ENCODE measurements at regions not wholly inside any gene's neighbourhood (a gene's known extent, or its start where the extent isn't known, plus 50 kb on each side); places are given as distances from the start of the nearest gene placed in this dataset.

DNA sequence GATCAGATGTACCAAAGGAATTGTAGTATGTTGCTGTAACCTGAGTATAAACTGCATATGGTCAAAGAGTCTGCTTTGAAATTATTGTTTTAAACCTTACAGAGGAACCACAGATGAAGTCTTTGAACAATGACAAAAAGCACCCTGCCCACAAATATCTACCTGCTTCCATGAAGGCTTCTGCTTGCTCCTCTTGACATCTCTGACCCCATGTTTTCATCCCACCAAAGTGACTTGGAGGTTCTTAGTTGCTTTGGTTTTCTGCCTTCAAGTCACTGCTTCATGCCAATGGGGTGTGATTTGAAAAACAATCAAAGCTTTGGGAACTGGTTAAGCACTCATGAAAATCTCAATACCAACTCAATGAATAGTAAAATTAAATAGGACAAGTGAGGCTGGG lies 194.6 kb upstream of the ACTBL2 start:
- TF ChIP-seq, protein P1, sequence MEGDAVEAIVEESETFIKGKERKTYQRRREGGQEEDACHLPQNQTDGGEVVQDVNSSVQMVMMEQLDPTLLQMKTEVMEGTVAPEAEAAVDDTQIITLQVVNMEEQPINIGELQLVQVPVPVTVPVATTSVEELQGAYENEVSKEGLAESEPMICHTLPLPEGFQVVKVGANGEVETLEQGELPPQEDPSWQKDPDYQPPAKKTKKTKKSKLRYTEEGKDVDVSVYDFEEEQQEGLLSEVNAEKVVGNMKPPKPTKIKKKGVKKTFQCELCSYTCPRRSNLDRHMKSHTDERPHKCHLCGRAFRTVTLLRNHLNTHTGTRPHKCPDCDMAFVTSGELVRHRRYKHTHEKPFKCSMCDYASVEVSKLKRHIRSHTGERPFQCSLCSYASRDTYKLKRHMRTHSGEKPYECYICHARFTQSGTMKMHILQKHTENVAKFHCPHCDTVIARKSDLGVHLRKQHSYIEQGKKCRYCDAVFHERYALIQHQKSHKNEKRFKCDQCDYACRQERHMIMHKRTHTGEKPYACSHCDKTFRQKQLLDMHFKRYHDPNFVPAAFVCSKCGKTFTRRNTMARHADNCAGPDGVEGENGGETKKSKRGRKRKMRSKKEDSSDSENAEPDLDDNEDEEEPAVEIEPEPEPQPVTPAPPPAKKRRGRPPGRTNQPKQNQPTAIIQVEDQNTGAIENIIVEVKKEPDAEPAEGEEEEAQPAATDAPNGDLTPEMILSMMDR (IDR thresholded peaks at IDR 0.05), result no peak
- Histone ChIP-seq H3K27ac (no peak overlapping the region), H3K27me3 (no peaks in the 10 kb centered on the region), H3K4me1 (peaks cover 0 to 10% (median 0%) of the 10 kb centered on the region in 9 donors), H3K36me3 (no peaks in the 10 kb centered on the region), H3K9me3 (peaks cover 0 to 5% (median 0%) of the 10 kb centered on the region in 11 donors), H3K4me3 (no peak overlapping the region)
- DNase-seq (no peak), ATAC-seq (no peak)
- intact Hi-C loops (cut with DNase I), result no loop called here

DNA sequence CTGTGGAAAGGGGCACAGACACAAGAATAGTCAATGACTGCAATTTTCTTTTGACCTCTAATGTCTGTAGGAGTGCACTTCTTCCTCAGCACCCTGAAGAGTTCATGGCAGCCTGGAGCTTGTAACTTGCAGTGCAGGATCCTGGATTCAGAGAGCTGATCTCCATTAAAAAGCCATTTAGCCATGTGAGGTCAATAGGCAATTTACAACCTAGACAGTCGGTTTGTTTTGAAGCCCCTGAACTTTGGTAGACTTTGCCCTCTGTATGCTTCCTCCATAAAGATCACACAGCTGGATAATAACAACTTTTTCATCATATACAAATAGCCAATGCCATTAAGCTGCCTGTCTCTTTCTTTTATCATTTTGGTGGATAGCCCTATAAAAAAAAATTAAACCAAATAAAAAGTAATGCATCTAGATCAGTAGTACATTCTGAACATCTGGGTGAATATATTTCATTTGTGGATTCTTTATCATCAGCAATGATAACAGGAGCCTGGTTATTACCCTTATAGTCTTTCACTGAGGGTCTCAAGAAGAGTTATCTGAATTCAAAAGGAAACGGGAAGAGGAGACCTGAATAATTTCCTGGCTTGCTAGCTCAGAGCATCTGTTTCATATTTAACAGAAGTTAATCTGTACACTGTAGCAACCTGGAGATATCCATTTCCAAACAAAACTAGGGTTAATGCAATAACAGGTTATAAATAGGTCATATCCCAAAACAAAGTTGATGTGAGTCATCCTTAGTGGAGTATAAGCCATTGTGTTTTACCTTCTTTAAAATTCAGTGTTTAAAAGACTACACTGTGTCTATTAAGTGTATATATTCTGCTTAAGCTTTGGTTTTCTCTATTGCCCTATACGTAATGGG lies 193.8 kb upstream of the ACTBL2 start:
- ATAC-seq (no peak), DNase-seq (no peak)
- Histone ChIP-seq H3K4me3 (no peak overlapping the region), H3K27me3 (no peaks in the 10 kb centered on the region), H3K4me1 (peaks cover 0 to 10% (median 0%) of the 10 kb centered on the region in 9 donors), H3K36me3 (no peaks in the 10 kb centered on the region), H3K9me3 (peaks cover 0 to 5% (median 0%) of the 10 kb centered on the region in 11 donors), H3K27ac (no peak overlapping the region)
- TF ChIP-seq, protein P1 (IDR thresholded peaks at IDR 0.05), result no peak
- intact Hi-C loops (cut with DNase I), result no loop called here
- WGBS, 2 donors, result 67 to 70% methylated on average over 3 of the region's 3 CpGs

DNA sequence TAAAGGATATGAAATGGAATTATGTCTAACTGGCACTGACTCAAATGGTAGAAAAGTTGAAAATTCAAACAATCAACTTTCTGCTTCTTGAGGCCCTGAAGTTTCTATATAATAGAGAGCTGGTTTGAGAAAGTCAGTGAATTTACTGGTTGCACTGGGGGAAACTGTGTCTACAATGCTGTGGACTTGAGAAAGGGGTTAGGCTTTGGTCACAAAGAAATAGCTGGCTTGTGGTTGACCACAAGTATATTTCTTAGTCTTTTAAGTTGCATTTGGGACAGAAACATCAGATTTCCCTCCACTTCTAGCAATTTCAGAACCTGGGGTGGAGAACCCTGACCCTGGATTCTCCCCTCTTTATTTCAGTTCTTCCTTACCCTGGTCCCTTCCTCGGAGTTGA lies 192.6 kb upstream of the ACTBL2 start:
- ATAC-seq, result no peak
- Histone ChIP-seq H3K27me3 (no peaks in the 10 kb centered on the region), H3K36me3 (no peaks in the 10 kb centered on the region), H3K4me1 (peaks cover 0 to 10% (median 0%) of the 10 kb centered on the region in 9 donors), H3K9me3 (peaks cover 0 to 5% (median 0%) of the 10 kb centered on the region in 11 donors), H3K4me3 (no peak overlapping the region), H3K27ac (no peak overlapping the region)
- intact Hi-C loops (cut with DNase I), result no loop called here
- WGBS, 2 donors, result 98 to 100% methylated on average over 1 of the region's 1 CpG
- DNase-seq, result no peak
- TF ChIP-seq, protein P1 (IDR thresholded peaks at IDR 0.05), result no peak

DNA sequence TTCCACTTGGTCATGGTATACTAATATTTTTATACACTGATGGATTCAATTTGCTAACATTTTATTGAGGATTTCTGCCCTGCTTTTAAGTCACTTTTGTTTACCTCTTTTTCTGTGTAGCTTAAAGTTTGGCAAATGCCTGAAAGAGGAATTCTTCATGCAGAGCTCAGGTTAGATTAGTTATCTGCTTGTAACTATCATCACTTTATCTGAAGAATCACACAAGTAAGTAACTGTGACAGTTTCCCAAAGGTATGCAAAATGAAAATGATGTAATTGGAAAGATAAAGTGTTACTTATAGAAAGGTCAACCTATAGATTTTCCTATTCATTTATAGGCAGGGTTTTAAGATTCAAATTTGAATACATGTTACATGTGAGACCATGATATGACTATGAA lies 188.8 kb upstream of the ACTBL2 start:
- H3K9me3 ChIP-seq, result peaks cover 0 to 5% (median 0%) of the 10 kb centered on the region in 11 donors
- no peak overlapping the region for H3K27ac ChIP-seq
- intact Hi-C loops (cut with DNase I), result no loop called here
- peaks cover 0 to 3% (median 0%) of the 10 kb centered on the region in 9 donors for H3K4me1 ChIP-seq
- H3K36me3 ChIP-seq, result no peaks in the 10 kb centered on the region
- ATAC-seq (no peak), DNase-seq (no peak)
- no peak overlapping the region for H3K4me3 ChIP-seq
- H3K27me3 ChIP-seq, result no peaks in the 10 kb centered on the region
- TF ChIP-seq, protein P1 (IDR thresholded peaks at IDR 0.05), result no peak
